ENCODE measurements at regions not wholly inside any gene's neighbourhood (a gene's known extent, or its start where the extent isn't known, plus 50 kb on each side); places are given as distances from the start of the nearest gene placed in this dataset.

- no peak for ATAC-seq (ENCODE audit: low read depth)
- H3K27ac ChIP-seq (ENCODE audit: poor library complexity, severe bottlenecking) = no peak overlapping the region
- H3K4me1 ChIP-seq (ENCODE audit: insufficient read depth, poor library complexity, severe bottlenecking) = no peaks in the 10 kb centered on the region
- DNase-seq (ENCODE audit: low spot score) = no peak
- TF ChIP-seq CTCF (IDR thresholded peaks at IDR 0.05; ENCODE audit: poor library complexity, severe bottlenecking) = peak; percentile 12
- no peaks in the 10 kb centered on the region for H3K27me3 ChIP-seq (ENCODE audit: insufficient read depth, poor library complexity, severe bottlenecking)
- H3K9me3 ChIP-seq (ENCODE audit: severe bottlenecking) = no peaks in the 10 kb centered on the region
- H3K4me3 ChIP-seq (ENCODE audit: severe bottlenecking) = no peak overlapping the region
- H3K36me3 ChIP-seq (ENCODE audit: low read depth) = no peaks in the 10 kb centered on the region
Measured at GRCh38 chr3:64329037-64329436, 103.8 kb upstream of the PRICKLE2 start.

- no peak for TF ChIP-seq CTCF (IDR thresholded peaks at IDR 0.05; ENCODE audit: poor library complexity, severe bottlenecking)
- no peak overlapping the region for H3K4me3 ChIP-seq (ENCODE audit: severe bottlenecking)
- no peak for DNase-seq (ENCODE audit: low spot score)
- no peak overlapping the region for H3K27ac ChIP-seq (ENCODE audit: poor library complexity, severe bottlenecking)
- H3K4me1 ChIP-seq (ENCODE audit: insufficient read depth, poor library complexity, severe bottlenecking) = no peaks in the 10 kb centered on the region
- H3K36me3 ChIP-seq (ENCODE audit: low read depth) = no peaks in the 10 kb centered on the region
- ATAC-seq (ENCODE audit: low read depth) = no peak
- no peaks in the 10 kb centered on the region for H3K27me3 ChIP-seq (ENCODE audit: insufficient read depth, poor library complexity, severe bottlenecking)
- H3K9me3 ChIP-seq (ENCODE audit: severe bottlenecking) = no peaks in the 10 kb centered on the region
Measured at GRCh38 chr3:64327100-64327804, 102.0 kb upstream of the PRICKLE2 start.

GRCh38 chr3:64321747-64322146 lies 96.5 kb upstream of the PRICKLE2 start:
- DNase-seq (ENCODE audit: low spot score) (no peak), ATAC-seq (ENCODE audit: low read depth) (peak; percentile 89)
- Histone ChIP-seq H3K27me3 (ENCODE audit: insufficient read depth, poor library complexity, severe bottlenecking) (no peaks in the 10 kb centered on the region), H3K9me3 (ENCODE audit: severe bottlenecking) (no peaks in the 10 kb centered on the region), H3K4me1 (ENCODE audit: insufficient read depth, poor library complexity, severe bottlenecking) (peaks cover 4% of the 10 kb centered on the region), H3K27ac (ENCODE audit: poor library complexity, severe bottlenecking) (no peak overlapping the region), H3K4me3 (ENCODE audit: severe bottlenecking) (no peak overlapping the region), H3K36me3 (ENCODE audit: low read depth) (no peaks in the 10 kb centered on the region)
- no peak for TF ChIP-seq CTCF (IDR thresholded peaks at IDR 0.05; ENCODE audit: poor library complexity, severe bottlenecking)

GRCh38 chr3:64319391-64319790 lies 94.1 kb upstream of the PRICKLE2 start:
- H3K36me3 ChIP-seq (ENCODE audit: low read depth) = no peaks in the 10 kb centered on the region
- peaks cover 4% of the 10 kb centered on the region for H3K4me1 ChIP-seq (ENCODE audit: insufficient read depth, poor library complexity, severe bottlenecking)
- H3K27ac ChIP-seq (ENCODE audit: poor library complexity, severe bottlenecking) = no peak overlapping the region
- no peaks in the 10 kb centered on the region for H3K27me3 ChIP-seq (ENCODE audit: insufficient read depth, poor library complexity, severe bottlenecking)
- no peak overlapping the region for H3K4me3 ChIP-seq (ENCODE audit: severe bottlenecking)
- no peak for TF ChIP-seq CTCF (IDR thresholded peaks at IDR 0.05; ENCODE audit: poor library complexity, severe bottlenecking)
- ATAC-seq (ENCODE audit: low read depth) (no peak), DNase-seq (ENCODE audit: low spot score) (no peak)
- H3K9me3 ChIP-seq (ENCODE audit: severe bottlenecking) = no peaks in the 10 kb centered on the region

GRCh38 chr3:64318668-64319271 lies 93.5 kb upstream of the PRICKLE2 start:
- H3K27me3 ChIP-seq (ENCODE audit: insufficient read depth, poor library complexity, severe bottlenecking) = no peaks in the 10 kb centered on the region
- no peak for TF ChIP-seq CTCF (IDR thresholded peaks at IDR 0.05; ENCODE audit: poor library complexity, severe bottlenecking)
- DNase-seq (ENCODE audit: low spot score) = no peak
- no peaks in the 10 kb centered on the region for H3K9me3 ChIP-seq (ENCODE audit: severe bottlenecking)
- no peak overlapping the region for H3K27ac ChIP-seq (ENCODE audit: poor library complexity, severe bottlenecking)
- no peaks in the 10 kb centered on the region for H3K36me3 ChIP-seq (ENCODE audit: low read depth)
- ATAC-seq (ENCODE audit: low read depth) = no peak
- peaks cover 4% of the 10 kb centered on the region for H3K4me1 ChIP-seq (ENCODE audit: insufficient read depth, poor library complexity, severe bottlenecking)
- H3K4me3 ChIP-seq (ENCODE audit: severe bottlenecking) = no peak overlapping the region
